ENCODE measurements at regions not wholly inside any gene's neighbourhood (a gene's known extent, or its start where the extent isn't known, plus 50 kb on each side); places are given as distances from the start of the nearest gene placed in this dataset.

DNA sequence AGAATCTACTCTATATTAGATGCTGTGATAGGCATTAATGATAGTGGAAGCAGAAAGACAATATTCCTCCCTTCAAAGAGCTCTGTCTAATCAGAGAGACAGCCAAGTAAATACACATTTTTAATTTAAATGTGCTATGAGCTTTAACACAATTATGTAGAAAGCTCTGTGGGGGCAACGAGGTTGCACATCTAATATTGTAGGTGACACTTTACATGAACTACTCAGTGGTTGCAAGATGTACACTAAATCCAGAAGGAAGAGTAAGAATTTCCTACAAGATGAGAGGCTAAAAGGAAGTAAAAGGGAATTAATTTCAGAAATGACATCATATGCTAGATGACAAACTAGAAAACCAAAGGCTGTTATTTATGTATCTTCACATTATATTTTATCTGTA lies 120.9 kb downstream of the SPCS3 start:
- FAIRE-seq = no peak
- DNase-seq (ENCODE audit: insufficient read length, low spot score) = no peak
- TF ChIP-seq, protein P1, sequence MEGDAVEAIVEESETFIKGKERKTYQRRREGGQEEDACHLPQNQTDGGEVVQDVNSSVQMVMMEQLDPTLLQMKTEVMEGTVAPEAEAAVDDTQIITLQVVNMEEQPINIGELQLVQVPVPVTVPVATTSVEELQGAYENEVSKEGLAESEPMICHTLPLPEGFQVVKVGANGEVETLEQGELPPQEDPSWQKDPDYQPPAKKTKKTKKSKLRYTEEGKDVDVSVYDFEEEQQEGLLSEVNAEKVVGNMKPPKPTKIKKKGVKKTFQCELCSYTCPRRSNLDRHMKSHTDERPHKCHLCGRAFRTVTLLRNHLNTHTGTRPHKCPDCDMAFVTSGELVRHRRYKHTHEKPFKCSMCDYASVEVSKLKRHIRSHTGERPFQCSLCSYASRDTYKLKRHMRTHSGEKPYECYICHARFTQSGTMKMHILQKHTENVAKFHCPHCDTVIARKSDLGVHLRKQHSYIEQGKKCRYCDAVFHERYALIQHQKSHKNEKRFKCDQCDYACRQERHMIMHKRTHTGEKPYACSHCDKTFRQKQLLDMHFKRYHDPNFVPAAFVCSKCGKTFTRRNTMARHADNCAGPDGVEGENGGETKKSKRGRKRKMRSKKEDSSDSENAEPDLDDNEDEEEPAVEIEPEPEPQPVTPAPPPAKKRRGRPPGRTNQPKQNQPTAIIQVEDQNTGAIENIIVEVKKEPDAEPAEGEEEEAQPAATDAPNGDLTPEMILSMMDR (IDR thresholded peaks at IDR 0.05; ENCODE audit: insufficient read depth, missing control alignments) = no peak

DNA sequence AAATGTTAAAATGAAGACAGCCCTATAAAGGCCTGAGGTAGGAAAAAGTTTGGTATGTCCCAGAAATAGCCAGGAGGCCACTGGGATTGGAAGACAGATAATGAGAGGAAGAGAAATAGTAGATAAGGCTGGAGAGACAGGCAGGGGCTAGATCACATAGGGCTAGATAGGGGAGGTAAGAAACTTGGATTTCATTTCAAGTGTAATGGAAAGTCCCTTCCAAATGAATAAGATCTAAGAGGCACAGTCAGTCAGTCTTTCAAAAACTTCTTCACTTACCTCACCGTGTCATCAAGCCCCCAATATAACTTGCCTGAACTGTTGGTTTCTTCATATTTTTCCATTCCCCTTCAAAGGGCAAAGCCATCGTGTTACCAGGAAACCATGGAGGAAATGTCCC lies 121.8 kb downstream of the SPCS3 start:
- no peak for FAIRE-seq
- TF ChIP-seq, protein P1 (IDR thresholded peaks at IDR 0.05; ENCODE audit: insufficient read depth, missing control alignments) = no peak

DNA sequence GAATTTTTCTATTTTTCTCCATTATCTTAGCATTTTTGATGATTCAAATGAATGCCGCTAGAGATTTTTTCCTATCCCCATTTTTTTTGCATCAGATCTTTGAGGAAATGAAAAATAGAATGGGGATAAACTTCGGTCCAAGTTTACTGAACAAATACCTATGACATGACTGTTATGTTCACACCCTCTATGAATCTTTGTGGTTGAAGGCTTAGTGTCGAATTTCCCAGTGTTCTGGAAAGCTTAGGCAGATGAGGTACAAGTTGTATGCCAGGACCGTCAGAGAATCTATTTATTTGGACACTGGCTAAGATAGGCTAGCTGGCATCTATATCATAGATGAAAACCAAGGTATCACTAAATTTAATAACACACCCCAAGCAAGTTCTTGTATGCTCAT lies 123.4 kb downstream of the SPCS3 start:
- TF ChIP-seq, protein P1 (IDR thresholded peaks at IDR 0.05; ENCODE audit: insufficient read depth, missing control alignments) = no peak
- DNase-seq (ENCODE audit: insufficient read length, low spot score) (no peak), FAIRE-seq (no peak)

More for the DNA sequence above, 121.8 kb downstream of the SPCS3 start:
- no peak for DNase-seq (ENCODE audit: insufficient read length, low spot score)

DNA sequence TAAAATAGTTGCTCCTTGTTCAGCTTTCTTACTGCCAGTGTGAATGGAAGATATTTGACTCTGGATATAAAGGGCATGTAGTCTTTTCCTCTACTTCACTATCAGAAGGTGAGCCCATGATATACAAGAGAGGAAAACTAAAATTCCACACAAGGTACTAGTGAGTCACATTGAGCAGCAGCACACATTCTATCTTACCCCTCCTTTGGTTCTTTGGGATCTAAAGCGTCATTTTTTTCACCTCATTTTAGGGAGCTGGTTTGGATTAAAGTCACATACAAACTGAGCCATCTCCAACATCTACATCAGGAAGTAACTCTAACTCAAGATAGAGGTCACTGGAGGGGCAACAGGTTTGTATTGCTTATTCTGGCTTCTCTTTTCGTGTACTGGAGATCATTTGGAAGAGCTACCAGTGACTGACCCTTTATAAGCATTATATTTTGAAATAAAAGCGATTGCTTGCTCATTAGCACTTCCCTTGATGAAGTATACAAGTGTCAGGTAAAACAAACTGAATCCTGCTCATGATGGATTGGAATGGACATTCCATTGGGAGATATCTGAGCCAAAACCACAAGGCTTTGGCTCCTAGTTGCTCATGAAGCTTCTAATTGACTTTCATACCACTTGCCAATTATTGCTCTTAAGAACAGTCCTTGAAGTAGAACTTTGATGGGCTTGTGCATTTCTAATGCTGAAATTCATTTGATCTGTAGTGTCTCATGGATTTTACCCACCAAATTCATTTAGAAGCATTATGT lies 124.1 kb downstream of the SPCS3 start:
- TF ChIP-seq, protein P1 (IDR thresholded peaks at IDR 0.05; ENCODE audit: insufficient read depth, missing control alignments) = no peak
- DNase-seq (ENCODE audit: insufficient read length, low spot score) (no peak), FAIRE-seq (no peak)

DNA sequence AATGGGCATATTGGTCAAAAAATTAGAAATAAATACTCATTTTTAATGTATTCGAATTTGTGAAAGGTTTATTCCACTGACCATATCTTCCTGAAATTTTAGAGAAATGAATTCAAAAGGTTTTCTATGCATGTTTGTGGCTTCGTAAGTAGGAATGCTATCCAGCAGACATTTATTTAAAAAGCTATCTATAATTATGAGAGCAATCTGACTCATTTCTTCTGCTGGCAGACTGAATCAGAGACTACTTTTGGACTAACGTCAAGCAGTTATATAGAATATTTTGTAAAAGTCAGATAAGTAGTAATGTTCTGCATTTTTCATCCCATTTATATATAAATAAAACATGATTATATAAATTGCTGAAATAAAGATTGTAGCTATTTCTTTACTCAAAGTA lies 125.0 kb downstream of the SPCS3 start:
- no peak for FAIRE-seq
- TF ChIP-seq, protein P1 (IDR thresholded peaks at IDR 0.05; ENCODE audit: insufficient read depth, missing control alignments) = no peak
- DNase-seq (ENCODE audit: insufficient read length, low spot score) = no peak

DNA sequence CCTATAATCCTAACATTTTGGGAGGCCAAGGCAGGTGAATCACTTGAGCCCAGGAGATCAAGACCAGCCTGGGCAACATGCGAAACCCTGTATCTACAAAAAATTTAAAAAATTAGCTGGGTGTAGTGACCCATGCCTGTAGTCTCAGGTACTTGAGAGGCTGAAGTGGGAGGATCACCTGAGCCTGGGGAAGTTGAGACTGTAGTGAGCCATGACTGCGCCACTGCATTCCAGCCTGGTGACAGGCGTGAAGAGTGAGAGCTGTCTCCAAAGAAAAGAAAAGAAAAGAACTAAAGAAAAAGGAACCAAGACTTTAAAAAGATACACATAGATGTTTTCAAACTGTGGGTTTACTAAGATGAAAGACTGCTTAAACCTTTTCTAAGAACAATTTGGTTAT lies 129.0 kb downstream of the SPCS3 start:
- no peak for DNase-seq (ENCODE audit: insufficient read length, low spot score)
- no peak for FAIRE-seq
- TF ChIP-seq, protein P1 (IDR thresholded peaks at IDR 0.05; ENCODE audit: insufficient read depth, missing control alignments) = no peak

DNA sequence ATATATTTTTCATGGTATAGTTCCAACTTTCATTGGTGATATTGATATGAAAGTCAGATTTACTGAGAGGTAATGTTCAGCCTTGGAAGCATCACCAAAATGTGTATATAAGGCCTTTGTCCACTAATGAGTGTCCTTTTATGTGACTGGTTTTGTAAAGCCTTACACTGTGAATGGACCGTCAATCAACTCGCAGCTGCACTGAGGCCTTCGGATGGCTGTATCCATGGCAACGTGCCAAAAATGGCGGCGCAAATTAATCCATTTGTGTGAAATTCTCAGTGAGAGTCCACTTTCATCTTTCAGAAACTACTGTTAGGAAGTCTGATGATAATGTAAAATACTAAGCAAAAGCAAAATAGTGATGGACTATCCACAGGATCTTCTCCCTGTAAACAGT lies 131.7 kb downstream of the SPCS3 start:
- TF ChIP-seq, protein P1 (IDR thresholded peaks at IDR 0.05; ENCODE audit: insufficient read depth, missing control alignments) = no peak
- FAIRE-seq = no peak
- no peak for DNase-seq (ENCODE audit: insufficient read length, low spot score)

Data from D721Med (cell line).